SU-DHL-6 (cell line): ENCODE measurements at regions not wholly inside any gene's neighbourhood (a gene's known extent, or its start where the extent isn't known, plus 50 kb on each side); places are given as distances from the start of the nearest gene placed in this dataset.

Experiments
- CTCF ChIP-seq: fragments of 200-600 bp; sonication (generic); IDR thresholded peaks from one replicate; pipeline ENCODE4 v1.5.1; 2017; ENCODE audit warnings: antibody characterized with exemption, mild to moderate bottlenecking, low read length, moderate library complexity; ENCODE audit not compliant: insufficient read depth, poor library complexity, severe bottlenecking
- EZH2phosphoT487 ChIP-seq: fragments of 200-600 bp; sonication (generic), shearing (Covaris generic); conservative IDR thresholded peaks from 2 replicates; pipeline ENCODE4 v1.6.1; 2018; ENCODE audit warnings: mild to moderate bottlenecking, antibody characterized with exemption, low read length, moderate library complexity, mixed read lengths

GRCh38 chr3:151940481-151940880 lies 67.0 kb downstream of the SUCNR1 start:
- no peak for TF ChIP-seq CTCF
- no peak for TF ChIP-seq EZH2phosphoT487
